GM21786 (cell line): ENCODE measurements at regions not wholly inside any gene's neighbourhood (a gene's known extent, or its start where the extent isn't known, plus 50 kb on each side); places are given as distances from the start of the nearest gene placed in this dataset.

Experiments
- ATAC-seq: cut with Tn5 transposase; IDR thresholded peaks from one replicate; pipeline ENCODE4 v1.9.1; 2021; ENCODE audit not compliant: unreplicated experiment

DNA sequence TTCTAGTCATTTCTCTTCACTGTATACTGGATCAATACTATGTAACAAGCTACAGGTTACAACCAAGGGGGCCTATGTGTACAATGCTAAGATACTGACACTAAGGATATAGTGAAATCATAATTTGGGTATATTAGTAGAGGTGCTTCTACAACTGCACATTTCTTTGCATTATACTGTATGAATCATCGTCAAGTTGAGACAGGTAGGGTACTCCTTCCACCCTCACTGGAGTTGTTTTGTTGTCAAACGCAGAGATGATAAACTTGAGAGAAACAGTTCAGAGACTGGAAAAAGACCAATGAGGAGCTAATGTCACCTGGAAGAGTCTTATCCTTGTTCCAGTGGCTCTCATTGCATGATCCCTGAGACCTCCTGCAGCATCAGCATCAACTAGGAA, 208.2 kb upstream of the PRPS1L1 start:
- ATAC-seq = no peak

- ATAC-seq = no peak
These were observed 211.6 kb upstream of the PRPS1L1 start for GRCh38 chr7:18239212-18239611.

GRCh38 chr7:18241543-18242231, 214.0 kb upstream of the PRPS1L1 start:
- ATAC-seq = peak; percentile 83

- no peak for ATAC-seq
These were observed 216.1 kb upstream of the PRPS1L1 start for GRCh38 chr7:18243731-18244130.

DNA sequence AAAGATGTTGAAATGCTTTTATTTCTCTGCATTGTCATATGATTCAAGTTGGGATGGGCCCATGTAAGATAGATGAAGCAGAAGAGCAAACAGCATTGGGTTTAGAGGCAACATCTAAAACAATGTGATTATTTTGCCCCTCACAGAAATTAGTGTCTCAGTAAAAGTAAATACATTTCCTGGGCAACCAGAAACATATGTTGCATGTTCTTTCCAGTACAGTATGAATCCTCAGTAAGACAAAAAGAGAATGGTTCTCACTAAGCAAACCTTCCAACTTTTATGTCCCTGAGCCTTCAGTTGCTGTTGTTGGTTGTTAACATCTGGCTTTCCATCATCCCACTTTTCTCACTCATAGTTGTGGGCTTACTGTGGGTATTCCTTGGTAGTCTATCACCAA, 222.5 kb upstream of the PRPS1L1 start:
- ATAC-seq = no peak

DNA sequence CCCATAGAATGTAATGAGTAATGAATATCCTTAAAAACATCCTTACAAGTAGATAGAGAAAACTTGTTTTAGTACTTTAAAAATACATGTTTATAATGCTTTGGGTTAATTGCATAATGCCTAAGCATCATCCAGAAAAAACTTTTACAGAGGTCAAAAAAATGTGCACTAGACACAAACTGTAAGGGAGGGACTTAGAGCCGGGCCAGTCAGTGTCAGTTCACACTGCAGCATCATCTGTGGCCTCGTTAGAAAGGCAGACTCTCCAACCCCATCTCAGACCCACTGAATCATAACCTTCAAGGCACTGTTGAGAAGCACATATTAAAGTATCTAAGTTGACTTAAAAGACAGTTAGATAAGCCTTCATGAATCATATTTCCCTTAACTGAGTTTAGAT, 230.1 kb upstream of the PRPS1L1 start:
- no peak for ATAC-seq

DNA sequence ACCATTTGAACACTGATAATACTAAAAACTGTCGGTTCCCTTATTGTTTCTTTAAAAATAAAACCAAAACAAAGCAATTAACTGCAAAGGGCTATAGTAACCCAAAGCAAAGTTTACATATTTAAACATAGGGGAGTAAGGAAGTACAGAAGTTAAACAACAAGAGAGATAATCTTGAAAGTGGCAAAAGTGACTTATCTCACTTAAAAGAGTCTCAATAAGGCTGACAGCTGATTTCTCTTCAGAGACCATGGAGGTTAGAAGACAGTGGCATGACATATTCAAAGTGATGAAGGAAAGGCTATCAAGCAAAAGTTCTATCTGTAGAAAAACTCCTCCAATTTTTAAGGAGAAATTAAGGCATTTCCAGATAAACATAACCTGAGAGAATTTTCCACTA, 233.5 kb upstream of the HDAC9 start:
- ATAC-seq = no peak

GRCh38 chr7:18265611-18266281, 229.8 kb upstream of the HDAC9 start:
- no peak for ATAC-seq

- ATAC-seq = no peak
These were observed 227.0 kb upstream of the HDAC9 start for GRCh38 chr7:18268571-18268970.

- ATAC-seq = no peak
These were observed 219.2 kb upstream of the HDAC9 start for GRCh38 chr7:18276380-18276779.

DNA sequence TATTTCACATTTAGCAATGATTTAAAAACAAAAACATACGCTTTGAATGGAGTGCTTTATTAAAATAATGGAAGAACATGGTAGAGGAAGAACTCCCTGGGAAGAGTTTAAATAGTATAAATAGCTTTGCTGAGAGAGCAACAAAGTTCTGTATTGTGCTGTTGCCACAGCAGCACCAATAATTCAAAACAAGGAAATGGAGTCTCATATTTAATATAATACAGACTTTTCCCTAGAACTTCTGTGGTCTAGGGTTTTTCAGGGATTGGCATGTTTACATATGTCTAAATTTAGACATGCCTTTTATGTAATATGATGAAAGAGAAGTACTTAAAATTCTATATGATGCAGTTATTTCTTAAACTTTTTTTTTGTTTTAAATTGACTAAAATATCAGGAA, 217.2 kb upstream of the HDAC9 start:
- no peak for ATAC-seq

DNA sequence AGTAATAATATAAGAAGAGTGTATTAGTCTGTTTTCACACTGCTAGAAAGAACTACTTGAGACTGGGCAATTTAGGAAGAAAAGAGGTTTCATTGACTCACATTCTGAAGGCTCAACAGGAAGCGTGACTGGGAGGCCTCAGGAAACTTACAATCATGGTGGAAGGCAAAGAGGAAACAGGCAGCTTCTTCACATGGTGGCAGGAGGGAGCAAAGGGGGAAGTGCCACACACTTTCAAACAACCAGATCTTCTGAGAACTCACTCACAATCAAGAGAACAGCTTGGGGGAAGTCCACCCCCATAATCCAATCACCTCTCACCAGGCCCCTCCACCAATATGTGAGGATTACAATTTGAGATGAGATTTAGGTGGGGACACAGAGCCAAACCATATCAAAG, 212.5 kb upstream of the HDAC9 start:
- ATAC-seq = no peak

- ATAC-seq = no peak
These were observed 208.1 kb upstream of the HDAC9 start for GRCh38 chr7:18287482-18287881.

DNA sequence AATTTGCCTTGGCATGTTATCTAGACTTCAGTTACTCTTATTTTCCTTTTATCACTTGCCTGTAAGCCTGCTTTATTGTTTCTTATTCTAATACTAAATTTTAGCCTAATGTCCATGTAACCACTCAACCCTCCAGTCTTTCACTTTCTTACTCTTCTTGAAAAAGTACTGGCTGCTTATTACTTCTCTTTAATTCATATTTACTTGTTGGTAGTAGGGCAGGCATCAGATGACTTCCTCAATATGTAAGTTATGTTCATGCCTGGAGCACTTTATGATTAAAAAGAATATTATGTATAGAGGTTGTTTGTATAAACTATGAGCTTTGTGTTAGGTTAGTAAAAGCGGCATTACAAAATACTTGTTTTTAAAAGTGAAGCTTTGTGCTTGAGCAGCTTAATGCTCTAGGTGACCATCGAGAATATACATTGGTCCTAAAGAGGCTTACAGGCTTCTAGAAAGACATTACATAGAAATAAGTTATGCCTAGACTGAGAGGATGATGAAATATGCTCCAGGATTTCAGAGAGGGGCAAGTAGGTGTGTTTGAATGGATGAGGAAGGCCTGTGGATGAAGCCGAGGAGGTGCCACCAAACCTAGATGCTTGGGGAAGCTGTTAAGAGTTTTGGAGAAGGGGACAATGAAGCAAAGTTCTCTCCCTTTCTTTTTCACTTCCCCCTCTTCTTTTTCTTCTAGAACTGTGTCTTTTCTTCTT, 207.1 kb upstream of the HDAC9 start:
- ATAC-seq = no peak

GRCh38 chr7:18289788-18290187, 205.8 kb upstream of the HDAC9 start:
- ATAC-seq = peak; percentile 9

DNA sequence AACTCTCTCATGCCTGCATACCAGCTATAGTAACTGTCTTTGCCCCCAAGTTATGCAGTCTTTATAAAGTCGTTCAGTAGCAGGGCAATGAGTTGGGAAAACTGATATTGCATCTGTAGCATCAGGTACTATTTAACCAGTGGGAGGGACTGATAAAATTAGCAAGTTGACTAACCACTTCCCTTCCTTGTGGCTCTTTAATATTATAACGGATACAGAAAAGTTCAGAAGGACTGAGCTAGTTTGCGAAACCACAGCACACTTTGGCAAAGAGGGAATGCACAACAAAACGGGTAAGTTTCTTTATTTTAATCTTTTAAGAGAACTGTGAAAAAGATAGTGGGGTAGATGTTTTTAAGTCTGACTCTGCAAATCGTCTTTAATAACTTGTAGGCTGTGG, 205.3 kb upstream of the HDAC9 start:
- peak; percentile 65 for ATAC-seq

DNA sequence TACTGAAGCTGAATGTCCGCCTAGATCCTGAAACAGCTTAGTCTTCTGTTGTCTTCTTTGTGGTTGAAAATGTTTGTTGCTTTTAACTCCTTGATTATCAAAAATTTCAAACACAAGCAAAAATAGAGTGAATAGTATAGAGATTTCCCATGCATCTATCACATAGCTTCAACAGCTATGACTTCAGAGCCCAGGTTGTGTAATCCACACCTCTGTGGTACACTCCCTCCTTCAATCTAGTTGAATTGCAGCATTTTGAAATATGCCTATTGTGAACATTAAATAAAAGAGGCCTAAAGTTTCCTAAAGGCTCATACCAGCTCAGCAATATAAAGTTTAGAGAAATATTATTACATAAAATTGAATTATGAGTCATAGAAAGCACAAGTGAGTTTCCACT, 204.7 kb upstream of the HDAC9 start:
- ATAC-seq = peak; percentile 25

- no peak for ATAC-seq
These were observed 203.0 kb upstream of the HDAC9 start for GRCh38 chr7:18292584-18292983.

DNA sequence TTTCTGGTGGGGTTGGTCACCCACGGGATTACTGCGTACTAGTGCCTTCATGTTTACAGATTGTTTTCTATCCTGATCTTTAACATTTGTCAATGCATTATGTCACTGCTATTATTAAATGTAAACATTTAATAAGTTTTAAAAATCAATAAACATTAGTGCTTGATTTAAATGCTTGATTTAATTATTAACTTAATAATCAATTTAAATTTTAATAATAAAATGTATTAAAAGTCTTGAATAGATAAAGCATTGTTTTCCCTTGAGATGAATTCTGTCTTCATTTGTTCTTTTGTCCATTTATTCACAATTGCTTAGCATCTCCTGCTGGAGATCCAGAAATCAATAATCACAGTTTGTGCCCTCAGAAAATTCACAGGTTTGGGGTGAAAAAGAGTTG, 201.8 kb upstream of the HDAC9 start:
- no peak for ATAC-seq

- no peak for ATAC-seq
These were observed 201.1 kb upstream of the HDAC9 start for GRCh38 chr7:18294411-18294810.

GRCh38 chr7:18295781-18296423, 199.6 kb upstream of the HDAC9 start:
- ATAC-seq = no peak

GRCh38 chr7:18302097-18302496, 193.5 kb upstream of the HDAC9 start:
- ATAC-seq = no peak
